ENCODE measurements at regions not wholly inside any gene's neighbourhood (a gene's known extent, or its start where the extent isn't known, plus 50 kb on each side); places are given as distances from the start of the nearest gene placed in this dataset.

- H3K9me1 ChIP-seq (replicated peaks; ENCODE audit: control insufficient read depth, extremely low read depth, insufficient read depth, low read length) = no peaks in the 10 kb centered on the region
- POLR2A ChIA-PET = no interaction called here
- no peaks in the 10 kb centered on the region for H3K79me2 ChIP-seq (ENCODE audit: control insufficient read depth, insufficient read depth, low read length)
- H3K27me3 ChIP-seq (ENCODE audit: control insufficient read depth in 2 of 2, insufficient read depth in 2 of 2, low read length in 2 of 2) = peaks cover 2 to 7% of the 10 kb centered on the region in 2 experiments
- intact Hi-C loops (cut with micrococcal nuclease) = loop anchor here (10.0 kb wide), 1 partner anchor 975 kb away; no protein-coding TSS in a partner anchor
- dilution Hi-C loops (cut with MboI; ENCODE audit: extremely low pct_ligation_motif_present, low sequenced_read_pairs) = no loop called here
- no peak overlapping the region for H3K9ac ChIP-seq (replicated peaks; ENCODE audit: extremely low read depth, insufficient read depth, low read length)
- no peaks in the 10 kb centered on the region for H3K4me1 ChIP-seq (ENCODE audit: control insufficient read depth, extremely low read depth, insufficient read depth, low read length)
- no peak for TF ChIP-seq EZH2 (IDR thresholded peaks at IDR 0.05; ENCODE audit: borderline replicate concordance, low read depth, low read length, severe bottlenecking)
- no peak overlapping the region for H3K27ac ChIP-seq (ENCODE audit: insufficient read depth, low read depth, low read length)
- FAIRE-seq (no peak), DNase-seq (ENCODE audit: low read depth, low spot score) (no peak)
- H2AFZ ChIP-seq (ENCODE audit: low read depth, low read length) = no peak overlapping the region
- no TSS peak for BruUV-seq (replicated peaks)
- no peak overlapping the region for H3K4me3 ChIP-seq (replicated peaks in 1 of 3; ENCODE audit: insufficient read depth in 1 of 3, low read depth in 1 of 3, low read length in 3 of 3)
- H3K9me3 ChIP-seq (replicated peaks; ENCODE audit: control insufficient read depth, insufficient read depth, low read length) = no peaks in the 10 kb centered on the region
- no peak overlapping the region for H3K4me2 ChIP-seq (ENCODE audit: insufficient read depth, low read length)
- H3K36me3 ChIP-seq (ENCODE audit: control insufficient read depth in 2 of 2, extremely low read depth in 1 of 2, insufficient read depth in 2 of 2, low read length in 2 of 2) = no peaks in the 10 kb centered on the region
- no peaks in the 10 kb centered on the region for H4K20me1 ChIP-seq (replicated peaks; ENCODE audit: control insufficient read depth, extremely low read depth, insufficient read depth, low read length)
- CTCF ChIA-PET = no interaction called here
Observed at GRCh38 chr4:175999944-176000343, 65.7 kb upstream of the WDR17 start.

- no peak overlapping the region for H3K9ac ChIP-seq (replicated peaks; ENCODE audit: extremely low read depth, insufficient read depth, low read length)
Observed at GRCh38 chr4:176001151-176002006, 64.3 kb upstream of the WDR17 start.

More at GRCh38 chr4:176001151-176002006, 64.3 kb upstream of the WDR17 start:
- dilution Hi-C loops (cut with MboI; ENCODE audit: extremely low pct_ligation_motif_present, low sequenced_read_pairs) = no loop called here
- Histone ChIP-seq H3K27me3 (ENCODE audit: control insufficient read depth in 2 of 2, insufficient read depth in 2 of 2, low read length in 2 of 2) (peaks cover 2 to 7% of the 10 kb centered on the region in 2 experiments), H3K9me3 (replicated peaks; ENCODE audit: control insufficient read depth, insufficient read depth, low read length) (no peaks in the 10 kb centered on the region), H4K20me1 (replicated peaks; ENCODE audit: control insufficient read depth, extremely low read depth, insufficient read depth, low read length) (no peaks in the 10 kb centered on the region), H3K79me2 (ENCODE audit: control insufficient read depth, insufficient read depth, low read length) (no peaks in the 10 kb centered on the region), H3K4me1 (ENCODE audit: control insufficient read depth, extremely low read depth, insufficient read depth, low read length) (no peaks in the 10 kb centered on the region), H3K4me2 (ENCODE audit: insufficient read depth, low read length) (peak overlapping the region; percentile 73), H3K27ac (ENCODE audit: insufficient read depth, low read depth, low read length) (no peak overlapping the region), H3K36me3 (ENCODE audit: control insufficient read depth in 2 of 2, extremely low read depth in 1 of 2, insufficient read depth in 2 of 2, low read length in 2 of 2) (no peaks in the 10 kb centered on the region), H2AFZ (ENCODE audit: low read depth, low read length) (peak overlapping the region; percentile 73), H3K4me3 (replicated peaks in 1 of 3; ENCODE audit: insufficient read depth in 1 of 3, low read depth in 1 of 3, low read length in 3 of 3) (peak overlapping the region in 2 of 3 experiments; percentile 9 to 40), H3K9me1 (replicated peaks; ENCODE audit: control insufficient read depth, extremely low read depth, insufficient read depth, low read length) (no peaks in the 10 kb centered on the region)
- FAIRE-seq (no peak), DNase-seq (ENCODE audit: low read depth, low spot score) (peak; percentile 28)
- TF ChIP-seq MYC (IDR thresholded peaks at IDR 0.05; ENCODE audit: low read depth, low read length) = no peak
- TF ChIP-seq POLR2AphosphoS5 (IDR thresholded peaks at IDR 0.05; ENCODE audit: insufficient read depth, low read depth, low read length) = no peak
- TF ChIP-seq, protein P1, sequence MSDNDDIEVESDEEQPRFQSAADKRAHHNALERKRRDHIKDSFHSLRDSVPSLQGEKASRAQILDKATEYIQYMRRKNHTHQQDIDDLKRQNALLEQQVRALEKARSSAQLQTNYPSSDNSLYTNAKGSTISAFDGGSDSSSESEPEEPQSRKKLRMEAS (IDR thresholded peaks at IDR 0.05; ENCODE audit: insufficient read depth, insufficient read length) = no peak
- no peak for TF ChIP-seq EZH2 (IDR thresholded peaks at IDR 0.05; ENCODE audit: borderline replicate concordance, low read depth, low read length, severe bottlenecking)
- TF ChIP-seq JUN (IDR thresholded peaks at IDR 0.05; ENCODE audit: borderline replicate concordance, insufficient read depth, insufficient read length, low read depth) = no peak
- no peak for TF ChIP-seq CTCF (IDR thresholded peaks at IDR 0.05; ENCODE audit: extremely low read depth in 1 of 2, insufficient read depth in 1 of 2, low read depth in 1 of 2, low read length in 2 of 2)
- TF ChIP-seq POLR2A (IDR thresholded peaks at IDR 0.05; ENCODE audit: low read depth, low read length) = no peak
- TF ChIP-seq FOS (IDR thresholded peaks at IDR 0.05; ENCODE audit: borderline replicate concordance, insufficient read depth, low read length) = no peak
- TF ChIP-seq GATA2 (IDR thresholded peaks at IDR 0.05; ENCODE audit: insufficient read depth, insufficient read length, low read depth, low read length) = no peak
- BruUV-seq (replicated peaks) = no TSS peak
- intact Hi-C loops (cut with micrococcal nuclease) = no loop called here
- ChIA-PET POLR2A (no interaction called here), CTCF (no interaction called here)
